ENCODE measurements at regions not wholly inside any gene's neighbourhood (a gene's known extent, or its start where the extent isn't known, plus 50 kb on each side); places are given as distances from the start of the nearest gene placed in this dataset.
A peak's percentile ranks its signal among the peaks of the same experiment; 100 is the strongest.
"Not testable (repeated sequence)": the region's sequence is repeated elsewhere in the genome, so short reads cannot be mapped to it uniquely, and the experiment has no call there.

DNA sequence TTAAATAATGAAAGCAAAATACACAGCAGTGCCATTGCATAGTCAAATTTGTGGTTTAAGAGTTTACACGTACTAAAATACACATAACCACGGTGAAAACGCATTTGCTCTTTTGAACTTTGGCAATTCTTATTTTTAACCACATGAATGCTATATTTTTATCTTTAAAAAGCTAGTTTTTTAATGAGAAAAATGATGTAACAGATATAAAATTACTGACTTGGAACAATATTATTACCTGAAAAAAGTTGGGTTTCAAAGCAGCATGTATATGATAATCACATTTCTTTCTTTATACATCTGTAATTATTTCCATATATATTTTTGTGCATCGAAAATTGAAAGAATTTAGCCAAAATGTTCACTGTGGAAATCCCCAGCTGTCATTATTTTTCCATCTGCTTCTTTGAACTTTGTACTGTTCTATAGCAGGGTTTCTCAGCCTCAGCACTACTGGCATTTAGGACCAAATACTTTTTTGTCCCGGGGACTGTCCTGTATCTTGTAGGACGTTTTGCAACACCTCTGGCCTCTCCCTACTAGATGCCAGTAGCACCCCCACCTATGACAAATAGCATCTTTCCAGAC, 75.9 kb upstream of the CAB39 start:
- ATAC-seq (ENCODE audit: poor library complexity) = no peak
- intact Hi-C loops (cut with DNase I) = no loop called here
- DNase-seq = no peak

DNA sequence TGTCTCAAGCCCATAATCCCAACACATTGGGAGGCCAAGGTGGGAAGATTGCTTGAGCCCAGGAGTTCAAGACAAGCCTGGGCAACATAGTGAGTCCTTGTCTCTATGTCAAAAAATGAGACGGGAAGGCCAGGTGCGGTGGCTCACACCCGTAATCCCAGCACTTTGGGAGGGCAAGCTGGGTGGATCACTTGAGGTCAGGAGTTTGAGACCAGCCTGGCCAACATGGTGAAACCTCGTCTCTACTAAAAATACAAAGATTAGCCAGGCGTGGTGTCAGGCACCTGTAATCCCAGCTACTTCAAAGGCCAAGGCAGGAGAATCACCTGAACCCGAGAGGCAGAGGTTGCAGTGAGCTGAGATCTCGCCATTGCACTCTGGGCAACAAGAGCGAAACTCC, 75.2 kb upstream of the CAB39 start:
- ATAC-seq (ENCODE audit: poor library complexity); DNase-seq; intact Hi-C loops (cut with DNase I): not testable (repeated sequence)

DNA sequence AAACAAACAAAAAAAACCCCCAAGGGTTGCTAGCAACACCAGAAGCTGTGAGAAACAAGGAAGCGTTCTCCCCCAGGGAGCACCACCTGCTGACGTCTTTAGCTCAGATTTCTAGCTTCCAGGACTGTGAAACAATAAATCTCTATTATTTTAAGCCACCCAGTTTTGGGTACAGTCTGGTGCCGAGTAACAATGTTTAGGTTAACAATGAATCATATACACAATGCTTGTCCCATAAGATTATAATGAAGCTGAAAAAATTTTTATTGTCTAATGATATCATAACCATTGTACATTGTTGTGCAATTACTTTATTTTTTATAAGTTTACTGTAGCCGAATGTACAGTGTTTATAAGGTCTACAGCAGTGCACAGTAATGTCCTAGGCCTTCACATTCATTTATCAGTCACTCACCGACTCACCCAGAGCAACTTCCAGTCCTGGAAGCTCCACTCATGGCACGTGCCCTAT, 72.1 kb upstream of the CAB39 start:
- DNase-seq = no peak
- ATAC-seq (ENCODE audit: poor library complexity) = no peak
- intact Hi-C loops (cut with DNase I) = no loop called here

DNA sequence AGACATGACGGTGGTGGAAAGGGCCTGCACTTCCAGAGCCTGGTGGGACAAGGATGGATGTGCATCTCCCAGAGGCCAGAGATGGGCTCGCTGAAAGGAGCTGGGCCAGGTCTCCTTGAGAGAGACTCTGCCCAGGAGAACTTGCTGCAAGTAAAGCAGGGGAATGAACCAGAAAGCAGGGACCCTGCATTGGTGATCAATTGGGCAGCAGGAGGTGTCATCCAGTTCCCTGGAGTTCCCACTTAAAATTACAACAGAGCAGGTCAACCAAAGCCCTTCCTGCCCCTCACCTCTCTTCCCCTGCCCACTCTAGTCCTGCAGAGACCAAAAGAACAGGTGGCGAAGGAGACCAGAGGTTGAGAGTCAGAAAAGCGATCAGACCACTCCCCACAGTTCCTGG, 69.7 kb upstream of the CAB39 start:
- ATAC-seq (ENCODE audit: poor library complexity) (no peak), DNase-seq (no peak)
- intact Hi-C loops (cut with DNase I) = no loop called here

DNA sequence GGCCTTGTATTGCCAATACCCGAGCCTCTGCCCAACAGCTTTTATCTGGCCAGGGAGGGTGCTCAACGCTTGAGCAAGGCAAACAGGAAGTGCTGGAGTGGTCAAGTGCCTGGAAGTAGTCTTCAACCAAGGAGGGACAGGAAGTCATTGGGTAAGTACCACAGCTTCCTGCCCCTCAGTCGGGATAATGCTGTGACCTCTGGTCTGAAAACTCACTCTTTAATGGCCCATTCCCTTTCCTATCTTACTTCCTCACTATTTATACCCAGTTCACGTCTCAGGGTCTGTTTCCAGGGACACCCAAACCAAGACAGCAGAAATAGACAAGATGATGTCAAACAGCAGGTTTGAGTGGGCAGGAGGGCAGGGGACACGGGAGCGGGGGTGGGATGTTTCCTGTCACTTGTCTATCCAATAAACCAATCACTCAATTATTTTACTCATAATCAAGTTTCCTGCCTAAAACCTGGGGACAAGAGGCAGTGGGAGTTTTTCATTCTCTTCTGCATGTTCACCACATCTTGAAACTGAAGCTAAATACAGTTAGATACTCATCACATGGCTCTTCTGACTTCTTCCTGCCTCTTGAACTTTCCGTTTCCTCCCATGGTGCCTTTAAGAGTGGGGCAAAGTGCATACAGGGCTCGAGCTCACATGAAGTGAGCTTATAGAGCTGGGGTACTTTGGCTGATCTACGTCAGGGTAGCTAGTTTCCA, 68.9 kb upstream of the CAB39 start:
- intact Hi-C loops (cut with DNase I) = no loop called here
- peak; percentile 82 for ATAC-seq (ENCODE audit: poor library complexity)
- DNase-seq = peak; percentile 60

DNA sequence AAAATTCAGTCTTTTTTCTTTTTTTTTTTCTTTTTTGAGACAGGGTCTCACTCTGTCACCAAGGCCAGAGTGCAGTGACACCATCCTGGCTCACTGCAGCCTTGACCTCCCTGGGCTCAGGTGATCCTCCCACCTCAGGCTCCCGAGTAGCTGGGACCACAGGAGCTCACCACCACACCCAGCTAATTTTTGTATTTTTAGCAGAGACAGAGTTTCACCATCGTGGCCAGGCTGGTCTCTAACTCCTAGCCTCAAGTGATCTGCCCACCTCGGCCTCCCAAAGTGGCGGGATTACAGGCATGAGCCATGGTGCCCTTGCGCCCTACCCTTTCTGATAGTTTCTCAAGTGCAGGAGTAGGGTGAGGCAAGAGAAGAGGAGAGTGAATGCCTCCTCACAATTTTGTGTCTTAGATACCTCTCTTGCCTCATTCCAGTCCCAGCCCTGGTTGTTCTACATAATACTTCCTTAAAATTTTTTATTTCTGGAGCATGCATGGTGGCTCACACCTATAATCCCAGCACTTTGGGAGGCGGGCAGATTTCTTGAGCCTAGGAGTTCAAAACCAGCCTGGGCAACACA, 68.2 kb upstream of the CAB39 start:
- intact Hi-C loops (cut with DNase I) = no loop called here
- ATAC-seq (ENCODE audit: poor library complexity) (no peak), DNase-seq (no peak)

DNA sequence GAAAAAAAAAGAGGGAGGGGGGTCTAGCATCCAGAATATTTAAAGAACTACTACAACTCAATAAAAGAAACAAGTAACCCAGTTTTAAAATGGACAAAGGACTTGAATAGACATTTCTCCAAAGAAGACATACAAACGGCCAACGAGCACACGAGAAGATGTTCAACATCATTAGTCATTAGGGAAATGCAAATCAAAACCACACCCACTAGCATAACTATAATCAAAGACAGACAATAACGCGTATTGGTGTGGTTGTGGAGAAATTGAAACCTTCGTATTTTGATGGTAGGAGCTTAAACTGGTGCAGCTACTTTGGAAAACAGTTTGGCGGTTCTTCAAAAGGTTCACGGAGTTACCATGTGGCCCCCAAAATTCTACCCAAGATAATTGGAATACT, 64.3 kb upstream of the CAB39 start:
- intact Hi-C loops (cut with DNase I) = no loop called here
- DNase-seq (no peak), ATAC-seq (ENCODE audit: poor library complexity) (no peak)

DNA sequence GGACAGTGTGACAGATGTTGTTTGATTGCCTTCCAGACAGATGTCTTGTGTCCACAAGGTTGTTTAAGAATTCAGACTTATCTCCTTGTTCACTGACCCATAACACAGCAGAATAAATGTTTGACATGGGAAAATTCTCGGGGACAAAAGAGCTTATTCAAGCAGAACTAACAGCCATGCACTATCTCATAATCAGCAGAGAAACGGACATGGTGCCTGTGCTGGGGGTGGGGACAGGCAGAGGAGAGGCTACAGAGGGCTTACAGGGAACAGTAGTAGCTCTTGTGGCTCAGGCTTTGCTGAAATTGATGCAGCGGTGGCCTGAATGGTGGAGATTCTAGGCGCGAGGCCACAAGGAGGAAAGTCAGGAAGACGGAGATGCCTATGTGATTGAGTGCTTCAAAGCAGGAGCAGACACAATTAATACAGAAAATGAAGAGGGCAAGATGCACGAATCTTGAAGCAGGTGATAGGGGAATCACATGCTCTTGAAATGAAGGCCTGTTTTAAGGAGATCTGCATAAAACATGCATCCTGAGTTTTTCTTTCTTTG, 62.0 kb upstream of the CAB39 start:
- intact Hi-C loops (cut with DNase I) = no loop called here
- ATAC-seq (ENCODE audit: poor library complexity) = no peak

DNA sequence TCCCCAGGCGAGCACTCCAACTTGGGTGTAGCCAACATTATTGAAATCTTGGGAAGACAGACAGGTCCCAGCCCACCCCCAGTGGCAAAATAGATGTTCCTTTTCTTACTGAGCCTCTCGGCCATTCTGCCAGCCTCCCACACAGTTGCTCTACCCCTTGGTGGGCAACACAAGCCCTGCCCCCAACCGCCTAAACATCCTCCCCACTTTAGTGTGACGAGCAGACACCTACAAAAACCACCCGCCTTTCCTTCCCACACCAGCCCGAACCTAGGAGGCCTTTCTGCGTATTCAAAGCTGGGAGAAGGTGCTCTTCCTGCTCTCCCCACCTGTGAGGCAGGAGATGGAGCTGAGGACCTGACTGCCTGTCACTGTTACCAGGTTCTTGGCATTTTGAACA, 58.6 kb upstream of the CAB39 start:
- ATAC-seq (ENCODE audit: poor library complexity) = no peak
- DNase-seq = no peak
- intact Hi-C loops (cut with DNase I) = no loop called here

More for the DNA sequence above, 62.0 kb upstream of the CAB39 start:
- DNase-seq = no peak

DNA sequence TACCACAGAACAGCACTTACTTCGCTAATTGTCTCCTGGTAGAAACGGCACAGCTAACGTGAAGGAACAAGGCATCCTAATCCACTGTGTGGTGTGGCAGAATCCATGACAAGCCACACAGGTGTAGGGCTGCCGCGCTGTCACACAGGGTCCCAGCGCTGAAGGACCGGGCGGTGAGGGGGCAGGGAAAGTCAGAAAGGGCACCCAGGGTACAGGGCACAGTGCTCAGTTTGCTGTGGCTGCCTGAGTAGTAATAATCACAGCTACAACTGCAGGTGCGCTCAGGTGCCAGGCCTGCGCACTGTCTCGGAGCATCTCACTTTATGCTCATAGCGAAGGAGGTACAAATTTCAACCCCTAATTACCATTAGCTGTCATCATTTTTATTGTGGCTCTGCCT, 55.2 kb upstream of the CAB39 start:
- intact Hi-C loops (cut with DNase I) = no loop called here
- DNase-seq (no peak), ATAC-seq (ENCODE audit: poor library complexity) (no peak)

DNA sequence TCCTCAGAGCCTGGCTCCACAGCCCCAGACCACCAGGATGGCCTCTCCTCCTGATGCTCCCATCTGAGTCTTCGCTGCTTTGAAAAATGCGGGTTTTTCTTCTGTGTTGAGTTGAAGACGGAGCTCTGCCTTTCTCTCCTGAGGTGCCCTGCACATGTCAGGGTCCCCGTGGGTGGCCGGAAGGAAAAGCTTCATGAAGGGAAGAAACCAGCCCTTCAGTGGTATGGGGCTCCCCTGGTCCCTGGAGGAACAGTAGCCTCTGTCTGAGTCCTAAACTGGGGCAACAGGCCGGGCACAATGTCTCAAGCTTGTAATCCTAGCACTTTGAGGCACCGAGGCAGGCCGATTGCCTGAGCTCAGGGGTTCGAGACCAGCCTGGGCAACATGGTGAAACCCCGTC, 54.7 kb upstream of the CAB39 start:
- intact Hi-C loops (cut with DNase I) = no loop called here
- DNase-seq (no peak), ATAC-seq (ENCODE audit: poor library complexity) (no peak)

DNA sequence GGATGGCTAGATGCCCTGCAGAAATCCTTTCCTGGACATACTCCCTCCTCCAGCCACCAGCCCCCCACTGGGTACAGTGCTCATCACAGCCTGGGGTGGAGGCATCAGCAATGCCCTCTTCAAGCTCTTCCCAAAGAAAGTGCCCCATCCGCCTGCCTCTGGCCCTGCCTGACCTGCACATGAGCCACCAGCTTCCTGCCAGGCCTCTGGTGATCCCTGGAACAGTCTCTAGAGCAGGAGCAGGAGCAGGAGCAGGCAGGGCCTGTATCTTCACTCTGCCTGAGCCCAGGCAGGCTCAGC, 54.1 kb upstream of the CAB39 start:
- no peak for ATAC-seq (ENCODE audit: poor library complexity)
- intact Hi-C loops (cut with DNase I) = no loop called here
- DNase-seq = no peak

DNA sequence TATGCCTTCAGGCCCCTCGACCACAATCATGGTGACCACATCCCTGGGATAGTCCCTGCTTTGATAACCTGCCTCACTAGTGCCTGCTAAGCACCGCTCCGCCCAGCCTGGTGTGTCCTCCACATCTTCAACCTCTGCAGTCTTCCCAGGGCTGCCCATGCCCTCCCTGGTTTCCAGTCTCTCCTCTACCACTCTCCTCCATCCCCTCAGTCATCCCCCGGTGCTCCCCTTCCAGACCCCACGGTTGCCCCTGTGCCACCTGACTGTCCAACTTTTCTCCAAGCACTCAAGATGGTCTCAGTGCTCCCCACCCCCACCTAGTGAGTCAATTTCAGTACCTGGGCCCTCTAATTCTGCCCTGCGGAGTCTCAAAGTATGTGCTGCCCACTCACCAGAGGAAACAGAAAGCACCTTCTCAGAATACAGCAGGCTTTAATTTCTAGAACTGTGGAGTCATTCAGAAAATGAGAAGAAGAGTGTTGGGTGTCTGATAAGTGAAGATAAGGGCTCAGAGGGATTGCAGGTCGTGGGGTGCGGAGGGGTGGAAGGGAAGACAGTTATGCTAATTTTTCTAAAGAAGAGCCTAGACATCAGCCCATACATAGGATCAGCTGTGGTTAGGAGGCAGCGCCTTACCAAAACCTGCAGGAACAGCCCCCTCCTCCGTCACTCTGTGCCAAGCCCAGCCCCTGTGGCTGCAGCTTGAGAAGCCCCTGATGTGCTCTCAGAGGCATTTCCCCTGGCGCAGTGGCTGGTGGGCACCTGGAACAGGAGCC, 53.6 kb upstream of the CAB39 start:
- ATAC-seq (ENCODE audit: poor library complexity) = no peak
- intact Hi-C loops (cut with DNase I) = no loop called here
- no peak for DNase-seq

DNA sequence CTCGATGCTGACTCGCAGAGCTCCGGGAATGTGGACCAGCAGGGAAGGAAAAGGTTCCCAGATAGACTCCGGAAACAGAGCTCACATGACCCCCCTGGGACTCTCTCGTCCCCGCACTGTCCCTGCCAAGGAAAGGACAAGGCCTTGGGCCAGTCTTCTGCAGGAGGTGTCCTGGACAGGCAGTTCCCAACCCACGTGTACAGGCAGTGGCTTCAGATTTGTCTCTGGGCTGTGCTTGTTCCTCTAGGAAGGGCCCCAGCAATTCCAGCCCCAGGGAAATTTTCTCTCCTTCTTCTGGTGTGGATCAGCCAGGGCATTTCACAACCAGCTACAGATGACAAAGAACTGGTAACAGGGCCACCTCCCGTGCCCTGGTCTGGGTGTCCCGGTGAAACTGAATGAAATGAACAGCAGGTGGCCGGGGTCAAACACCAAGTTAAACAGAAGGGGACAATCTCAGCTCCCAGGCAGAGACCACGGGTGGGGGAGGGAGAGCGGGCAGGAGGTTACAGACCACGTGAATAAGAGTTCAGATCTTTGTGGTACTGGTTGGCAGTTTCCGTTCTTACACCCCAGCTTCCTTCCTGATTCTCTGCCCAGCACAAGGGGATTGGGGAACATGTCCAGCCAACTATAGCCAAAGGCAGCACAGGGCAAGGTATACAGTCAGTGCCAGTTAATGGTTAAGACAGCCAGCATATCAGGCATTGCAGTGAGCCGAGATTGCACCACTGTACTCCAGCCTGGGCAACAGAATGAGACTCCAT, 52.2 kb upstream of the CAB39 start:
- ATAC-seq (ENCODE audit: poor library complexity) (peak; percentile 65), DNase-seq (peak; percentile 75)
- intact Hi-C loops (cut with DNase I) = no loop called here

DNA sequence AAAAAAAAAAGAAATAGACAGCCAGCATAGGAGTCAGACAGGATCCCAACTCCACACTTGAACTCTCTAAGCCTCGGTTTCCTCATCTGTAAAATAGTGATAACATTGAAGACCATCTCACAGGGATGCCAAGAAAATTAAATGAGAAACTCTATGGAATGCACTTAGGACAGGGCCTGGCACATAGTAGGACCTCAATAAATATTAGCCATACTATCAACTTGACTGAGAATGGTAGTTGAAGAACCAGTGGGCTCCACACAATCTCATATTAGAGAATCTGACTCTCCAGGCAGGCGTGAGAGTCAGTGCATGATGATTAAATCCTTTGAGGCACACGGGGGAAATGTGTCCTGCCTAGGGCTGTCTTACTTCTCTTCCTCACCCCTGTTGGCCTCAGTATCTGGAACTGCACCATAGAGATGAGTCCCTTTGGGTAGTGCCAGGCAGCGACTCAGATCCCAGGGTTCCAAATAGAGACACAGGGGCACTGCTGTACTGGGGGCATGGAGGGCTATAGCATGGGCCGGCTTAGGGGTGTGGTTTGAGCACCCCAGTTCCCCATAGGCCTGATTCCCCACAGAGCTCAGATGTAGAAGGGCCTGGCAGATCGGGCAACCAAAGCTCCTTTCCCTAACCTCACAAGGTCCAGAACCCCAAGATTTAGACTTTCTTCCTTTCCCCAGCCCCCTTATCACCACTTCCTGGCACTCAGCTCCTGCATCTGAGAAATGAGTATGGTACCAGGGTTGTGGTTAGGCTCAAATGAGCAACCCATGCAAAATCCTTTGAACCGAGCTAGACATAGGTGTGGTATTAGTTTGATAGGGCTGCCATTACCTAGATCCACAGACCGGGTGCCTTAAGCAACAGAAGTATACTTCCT, 51.3 kb upstream of the CAB39 start:
- ATAC-seq (ENCODE audit: poor library complexity) (no peak), DNase-seq (no peak)
- intact Hi-C loops (cut with DNase I) = no loop called here

Measured in Right ventricle myocardium superior (tissue), 1 donor.